GM18873 (cell line): ENCODE measurements at regions not wholly inside any gene's neighbourhood (a gene's known extent, or its start where the extent isn't known, plus 50 kb on each side); places are given as distances from the start of the nearest gene placed in this dataset.
"Not testable (repeated sequence)": the region's sequence is repeated elsewhere in the genome, so short reads cannot be mapped to it uniquely, and the experiment has no call there.

Source experiments
- ATAC-seq: cut with Tn5 transposase; IDR thresholded peaks from one replicate; pipeline ENCODE4 v1.9.1; 2021; ENCODE audit warnings: mild to moderate bottlenecking, moderate library complexity, moderate number of reproducible peaks; ENCODE audit not compliant: unreplicated experiment, low FRiP score

GRCh38 chr10:124174673-124175645 lies 81.6 kb upstream of the CHST15 start:
- no peak for ATAC-seq

GRCh38 chr10:124174071-124174566 lies 80.7 kb upstream of the CHST15 start:
- ATAC-seq, result no peak

- ATAC-seq, result no peak
These were observed 80.0 kb upstream of the CHST15 start for GRCh38 chr10:124173298-124173900.

- ATAC-seq, result no peak
These were observed 79.0 kb upstream of the CHST15 start for GRCh38 chr10:124172181-124172916.

GRCh38 chr10:124171561-124171960 lies 78.2 kb upstream of the CHST15 start:
- no peak for ATAC-seq

GRCh38 chr10:124170631-124171030 lies 77.2 kb upstream of the CHST15 start:
- ATAC-seq, result no peak

- no peak for ATAC-seq
These were observed 75.8 kb upstream of the CHST15 start for GRCh38 chr10:124168991-124169802.

GRCh38 chr10:124168581-124168980 lies 75.2 kb upstream of the CHST15 start:
- ATAC-seq, result no peak

GRCh38 chr10:124167925-124168324 lies 74.5 kb upstream of the CHST15 start:
- not testable (repeated sequence) for ATAC-seq

GRCh38 chr10:124166431-124167125 lies 73.2 kb upstream of the CHST15 start:
- ATAC-seq, result no peak

GRCh38 chr10:124165827-124166226 lies 72.4 kb upstream of the CHST15 start:
- no peak for ATAC-seq

- no peak for ATAC-seq
These were observed 71.9 kb upstream of the CHST15 start for GRCh38 chr10:124165311-124165710.

GRCh38 chr10:124164264-124164663 lies 70.9 kb upstream of the CHST15 start:
- no peak for ATAC-seq

- ATAC-seq, result no peak
These were observed 69.5 kb upstream of the CHST15 start for GRCh38 chr10:124162774-124163354.

- no peak for ATAC-seq
These were observed 68.7 kb upstream of the CHST15 start for GRCh38 chr10:124162136-124162535.

- ATAC-seq, result no peak
These were observed 68.2 kb upstream of the CHST15 start for GRCh38 chr10:124161601-124162000.

- no peak for ATAC-seq
These were observed 67.7 kb upstream of the CHST15 start for GRCh38 chr10:124160943-124161582.

- ATAC-seq, result no peak
These were observed 66.8 kb upstream of the CHST15 start for GRCh38 chr10:124160176-124160575.

GRCh38 chr10:124159153-124159552 lies 65.8 kb upstream of the CHST15 start:
- no peak for ATAC-seq
